Peyer's patch (tissue), 4 donors: ENCODE measurements at regions not wholly inside any gene's neighbourhood (a gene's known extent, or its start where the extent isn't known, plus 50 kb on each side); places are given as distances from the start of the nearest gene placed in this dataset.

ENCODE experiments used
- DNase-seq, 3 donors: peaks; one replicate each; pipeline ENCODE4 v3.0.0-alpha.2; 2017 to 2019
- H3K27ac ChIP-seq, 4 donors: fragments of 200-600 bp; sonication (generic); one replicate each; pipeline ENCODE4 v1.5.1; 2016 to 2019
- H3K27me3 ChIP-seq, 2 donors: fragments of 200-600 bp; sonication (generic); one replicate each; pipeline ENCODE4 v1.5.1; 2019
- H3K36me3 ChIP-seq, 3 donors: fragments of 200-600 bp; sonication (generic); one replicate each; pipeline ENCODE4 v1.5.1; 2016 to 2019
- H3K4me1 ChIP-seq, 4 donors: fragments of 200-600 bp; sonication (generic); one replicate each; pipeline ENCODE4 v1.5.1; 2016 to 2019
- H3K4me3 ChIP-seq, 4 donors: fragments of 200-600 bp; sonication (generic); 1 replicate in 3 of 4; 2 replicates in 1 of 4; pipeline ENCODE4 v1.5.1; 2016 to 2019; ENCODE audit warnings: mild to moderate bottlenecking in 1 of 4
- H3K9me3 ChIP-seq, 4 donors: fragments of 200-600 bp; sonication (generic); one replicate each; pipeline ENCODE4 v1.5.1; 2016 to 2019; ENCODE audit warnings: mild to moderate bottlenecking in 1 of 4
- POLR2A ChIP-seq, 2 donors: fragments of 450-650 bp; IDR thresholded peaks; one replicate each; pipeline ENCODE4 v1.5.1; 2017; ENCODE audit warnings: antibody characterized with exemption in 2 of 2, mild to moderate bottlenecking in 2 of 2, moderate library complexity in 2 of 2
- TF ChIP-seq, protein P1 (sequence below), 6 experiments: fragments of 450-650 bp in 4 of 6; fragments of 200-600 bp in 2 of 6; sonication (generic) in 1 of 6; IDR thresholded peaks; one replicate each; pipeline ENCODE4 v1.5.1; 2017 to 2019; ENCODE audit warnings: antibody characterized with exemption in 6 of 6, mild to moderate bottlenecking in 3 of 6, moderate library complexity in 1 of 6

DNA sequence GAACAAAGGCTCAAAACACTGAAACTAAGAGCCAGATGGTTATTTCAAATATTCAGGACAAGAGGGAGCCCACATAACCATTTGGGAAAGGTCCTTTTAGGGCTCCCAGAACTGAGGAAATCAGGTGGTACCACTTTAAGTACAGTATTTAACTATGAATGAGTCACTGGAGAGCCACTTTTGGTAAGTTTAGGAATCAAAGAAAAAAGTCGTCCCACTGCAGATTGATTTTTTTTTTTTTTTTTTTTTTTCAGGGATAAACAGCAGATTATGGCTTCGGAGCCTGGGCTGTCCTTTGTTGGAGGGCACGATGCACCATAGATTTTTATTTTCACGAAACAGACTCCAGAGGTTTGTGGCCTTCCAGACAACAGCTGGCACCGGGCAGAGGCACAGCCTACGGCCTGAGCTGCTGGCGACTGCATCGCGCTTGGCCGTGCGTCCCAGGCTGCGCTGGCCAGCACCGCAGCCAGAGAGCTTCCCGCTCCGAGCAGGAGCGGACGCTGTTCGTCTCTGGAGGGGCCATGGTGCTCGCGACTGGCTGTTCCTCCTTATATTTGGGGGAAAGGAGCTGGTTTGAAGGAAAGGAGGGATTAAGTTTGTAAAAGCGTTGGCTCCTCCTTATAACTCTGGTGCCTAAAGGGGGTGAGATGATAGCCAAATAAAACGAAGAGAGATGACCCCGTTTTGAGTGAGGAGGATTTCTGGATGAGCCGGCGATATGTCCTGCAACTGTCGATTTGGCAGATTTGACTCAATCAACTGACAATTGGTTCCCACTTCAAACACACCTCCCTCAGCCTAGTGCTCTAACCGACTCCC is 152.9 kb upstream of the GOLIM4 start:
- Histone ChIP-seq H3K27ac (no peak overlapping the region), H3K4me3 (peak overlapping the region in 3 of 4 donors; percentile 33 to 57 (median 44)), H3K27me3 (no peaks in the 10 kb centered on the region), H3K36me3 (no peaks in the 10 kb centered on the region), H3K4me1 (peaks cover 0 to 18% (median 4%) of the 10 kb centered on the region in 4 donors), H3K9me3 (no peaks in the 10 kb centered on the region)
- no peak for TF ChIP-seq POLR2A (IDR thresholded peaks at IDR 0.05)
- TF ChIP-seq, protein P1, sequence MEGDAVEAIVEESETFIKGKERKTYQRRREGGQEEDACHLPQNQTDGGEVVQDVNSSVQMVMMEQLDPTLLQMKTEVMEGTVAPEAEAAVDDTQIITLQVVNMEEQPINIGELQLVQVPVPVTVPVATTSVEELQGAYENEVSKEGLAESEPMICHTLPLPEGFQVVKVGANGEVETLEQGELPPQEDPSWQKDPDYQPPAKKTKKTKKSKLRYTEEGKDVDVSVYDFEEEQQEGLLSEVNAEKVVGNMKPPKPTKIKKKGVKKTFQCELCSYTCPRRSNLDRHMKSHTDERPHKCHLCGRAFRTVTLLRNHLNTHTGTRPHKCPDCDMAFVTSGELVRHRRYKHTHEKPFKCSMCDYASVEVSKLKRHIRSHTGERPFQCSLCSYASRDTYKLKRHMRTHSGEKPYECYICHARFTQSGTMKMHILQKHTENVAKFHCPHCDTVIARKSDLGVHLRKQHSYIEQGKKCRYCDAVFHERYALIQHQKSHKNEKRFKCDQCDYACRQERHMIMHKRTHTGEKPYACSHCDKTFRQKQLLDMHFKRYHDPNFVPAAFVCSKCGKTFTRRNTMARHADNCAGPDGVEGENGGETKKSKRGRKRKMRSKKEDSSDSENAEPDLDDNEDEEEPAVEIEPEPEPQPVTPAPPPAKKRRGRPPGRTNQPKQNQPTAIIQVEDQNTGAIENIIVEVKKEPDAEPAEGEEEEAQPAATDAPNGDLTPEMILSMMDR (IDR thresholded peaks at IDR 0.05): no peak
- DNase-seq: no peak

DNA sequence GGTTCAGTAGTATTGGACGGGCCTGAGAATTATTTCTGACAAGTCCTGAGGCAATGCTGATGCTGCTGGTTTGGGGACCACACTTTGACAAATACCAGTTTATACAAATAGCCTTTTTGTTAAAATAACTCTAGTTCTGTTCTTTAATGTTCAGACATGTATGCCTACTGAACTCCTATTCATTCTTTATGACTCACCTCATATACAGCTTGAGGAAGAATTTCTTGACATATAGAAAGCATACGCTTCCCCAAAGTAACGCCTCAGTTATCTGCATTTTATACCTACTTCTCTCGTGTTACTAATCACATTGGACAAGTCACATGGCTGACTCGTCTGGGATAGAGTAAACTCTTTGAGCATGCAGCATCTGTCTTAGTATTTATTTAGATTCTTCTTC is 145.4 kb upstream of the GOLIM4 start:
- Histone ChIP-seq H3K9me3 (no peaks in the 10 kb centered on the region), H3K36me3 (no peaks in the 10 kb centered on the region), H3K4me1 (no peaks in the 10 kb centered on the region), H3K27me3 (no peaks in the 10 kb centered on the region), H3K27ac (no peak overlapping the region), H3K4me3 (no peak overlapping the region)
- no peak for DNase-seq
- TF ChIP-seq, protein P1 (IDR thresholded peaks at IDR 0.05): no peak
- no peak for TF ChIP-seq POLR2A (IDR thresholded peaks at IDR 0.05)

DNA sequence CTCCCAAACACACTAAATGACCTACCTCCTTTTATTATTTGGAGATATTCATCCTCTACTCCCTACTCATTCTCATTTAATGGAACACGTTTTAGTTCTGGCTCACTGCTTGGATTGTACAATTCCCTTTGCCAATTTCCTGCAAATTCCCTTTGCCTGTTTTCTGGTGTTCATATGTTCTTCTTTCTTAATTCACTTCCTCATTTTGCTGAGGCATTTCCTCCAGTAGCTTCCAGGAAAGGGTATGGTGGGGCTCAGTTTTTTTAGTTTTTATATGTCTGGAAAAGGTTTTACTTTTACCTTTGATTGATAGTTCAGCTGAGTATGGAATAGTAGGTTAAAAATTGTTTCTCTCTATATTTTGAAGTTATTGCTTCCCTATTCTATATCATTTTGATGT is 143.6 kb upstream of the GOLIM4 start:
- H3K27ac ChIP-seq: no peak overlapping the region
- TF ChIP-seq, protein P1 (IDR thresholded peaks at IDR 0.05): no peak
- no peak for TF ChIP-seq POLR2A (IDR thresholded peaks at IDR 0.05)
- H3K36me3 ChIP-seq: no peaks in the 10 kb centered on the region
- no peaks in the 10 kb centered on the region for H3K27me3 ChIP-seq
- H3K4me1 ChIP-seq: no peaks in the 10 kb centered on the region
- no peak for DNase-seq
- no peaks in the 10 kb centered on the region for H3K9me3 ChIP-seq
- H3K4me3 ChIP-seq: no peak overlapping the region

DNA sequence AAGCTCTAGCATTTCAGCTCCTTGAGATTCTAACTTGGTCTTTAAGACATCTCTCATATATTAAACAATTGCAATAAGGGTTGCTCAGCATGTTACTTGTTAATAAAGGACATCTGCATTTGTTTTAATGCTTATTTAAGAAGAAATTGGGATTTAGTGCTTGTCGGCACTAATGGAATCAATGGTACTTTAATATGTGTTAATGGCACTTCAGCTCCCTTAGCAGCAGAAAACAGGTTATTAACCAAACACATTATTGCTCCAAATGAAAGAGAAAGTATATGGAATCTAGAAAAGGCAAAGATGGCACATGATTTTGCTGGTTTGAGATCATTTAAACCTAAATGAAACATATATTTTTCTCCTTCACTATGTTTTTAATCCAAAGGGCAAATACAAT is 137.3 kb upstream of the GOLIM4 start:
- no peaks in the 10 kb centered on the region for H3K27me3 ChIP-seq
- TF ChIP-seq, protein P1 (IDR thresholded peaks at IDR 0.05): no peak
- TF ChIP-seq POLR2A (IDR thresholded peaks at IDR 0.05): no peak
- no peak overlapping the region for H3K27ac ChIP-seq
- H3K9me3 ChIP-seq: no peaks in the 10 kb centered on the region
- DNase-seq: no peak
- no peaks in the 10 kb centered on the region for H3K4me1 ChIP-seq
- no peak overlapping the region for H3K4me3 ChIP-seq
- H3K36me3 ChIP-seq: no peaks in the 10 kb centered on the region

DNA sequence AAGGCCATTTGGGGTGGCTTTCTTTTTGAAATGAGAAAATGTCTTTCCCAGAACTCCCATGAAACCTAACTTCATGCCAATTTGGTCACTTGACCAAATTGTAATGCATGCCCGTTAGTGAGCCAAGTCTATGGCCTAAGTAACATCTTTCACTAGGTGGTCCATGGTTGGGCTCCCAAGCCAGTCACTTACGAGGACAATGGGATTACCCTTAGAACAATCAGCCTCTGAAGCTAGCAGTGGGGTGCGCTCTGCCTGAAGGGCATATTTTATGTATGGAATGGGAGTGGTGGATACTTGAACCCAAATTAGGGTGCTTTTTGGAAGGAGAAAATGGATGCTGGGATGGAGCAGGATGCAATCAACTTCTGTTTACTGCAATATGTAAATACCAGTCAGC is 127.4 kb upstream of the GOLIM4 start:
- Histone ChIP-seq H3K9me3 (no peaks in the 10 kb centered on the region), H3K36me3 (no peaks in the 10 kb centered on the region), H3K4me1 (no peaks in the 10 kb centered on the region), H3K4me3 (no peak overlapping the region), H3K27ac (no peak overlapping the region), H3K27me3 (no peaks in the 10 kb centered on the region)
- no peak for DNase-seq
- TF ChIP-seq, protein P1 (IDR thresholded peaks at IDR 0.05): no peak
- no peak for TF ChIP-seq POLR2A (IDR thresholded peaks at IDR 0.05)
